Breast epithelium (tissue), 3 donors: ENCODE measurements at regions not wholly inside any gene's neighbourhood (a gene's known extent, or its start where the extent isn't known, plus 50 kb on each side); places are given as distances from the start of the nearest gene placed in this dataset.

Experiments
- CTCF ChIP-seq, 3 donors: fragments of 450-650 bp; IDR thresholded peaks; one replicate each; pipeline ENCODE4 v1.5.1; 2016 to 2017; ENCODE audit warnings: antibody characterized with exemption in 3 of 3, mild to moderate bottlenecking in 3 of 3, moderate library complexity in 3 of 3
- POLR2A ChIP-seq: fragments of 450-650 bp; IDR thresholded peaks from one replicate; pipeline ENCODE4 v1.6.1; 2016; ENCODE audit warnings: antibody characterized with exemption, mild to moderate bottlenecking, moderate library complexity

- TF ChIP-seq CTCF (IDR thresholded peaks at IDR 0.05), result no peak
- TF ChIP-seq POLR2A, result no peak
Observed at GRCh38 chr10:44435196-44435595, 50.3 kb upstream of the CXCL12 start.
